AG09319 (cell line): ENCODE measurements at regions not wholly inside any gene's neighbourhood (a gene's known extent, or its start where the extent isn't known, plus 50 kb on each side); places are given as distances from the start of the nearest gene placed in this dataset.

Experiments
- DNase-seq: peaks from one replicate; pipeline ENCODE4 v3.0.0-alpha.2; 2010; ENCODE audit warnings: low read depth; ENCODE audit errors: extremely low read depth
- TF ChIP-seq, protein P1 (sequence below): IDR thresholded peaks from 2 replicates; pipeline ENCODE4 v1.5.1; 2011; ENCODE audit warnings: low read depth, mild to moderate bottlenecking, inconsistent platforms, low read length, moderate library complexity

DNA sequence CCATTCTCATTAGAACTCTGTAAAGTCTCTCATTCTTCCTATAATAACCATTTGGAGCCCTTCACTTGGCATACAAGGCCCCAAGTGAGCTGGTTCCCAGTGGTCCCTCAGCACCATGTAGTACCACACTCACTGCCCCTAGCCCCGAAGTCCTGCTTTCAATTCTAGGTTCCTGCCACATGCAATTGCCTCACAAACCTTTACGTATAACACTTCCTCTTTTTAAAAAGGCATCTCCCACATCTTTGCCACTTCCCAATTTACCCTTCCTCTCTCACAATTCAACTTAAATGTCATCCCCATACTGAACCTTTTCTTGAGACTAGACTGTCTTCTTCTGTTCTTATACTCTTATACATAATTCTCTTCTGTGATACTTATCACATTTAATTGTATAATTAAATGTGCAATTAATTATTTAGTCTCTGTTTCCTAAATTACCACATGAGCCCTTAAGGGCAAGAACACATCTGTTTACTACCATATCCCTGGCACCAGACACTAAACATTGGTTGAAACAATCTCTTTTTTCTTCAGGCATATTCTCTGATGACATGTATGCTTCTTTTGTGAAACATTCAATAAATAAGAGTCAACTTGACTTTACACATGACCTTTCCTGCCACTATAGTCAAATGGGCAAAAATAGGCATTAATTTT lies 304.0 kb downstream of the SPRY2 start:
- TF ChIP-seq, protein P1, sequence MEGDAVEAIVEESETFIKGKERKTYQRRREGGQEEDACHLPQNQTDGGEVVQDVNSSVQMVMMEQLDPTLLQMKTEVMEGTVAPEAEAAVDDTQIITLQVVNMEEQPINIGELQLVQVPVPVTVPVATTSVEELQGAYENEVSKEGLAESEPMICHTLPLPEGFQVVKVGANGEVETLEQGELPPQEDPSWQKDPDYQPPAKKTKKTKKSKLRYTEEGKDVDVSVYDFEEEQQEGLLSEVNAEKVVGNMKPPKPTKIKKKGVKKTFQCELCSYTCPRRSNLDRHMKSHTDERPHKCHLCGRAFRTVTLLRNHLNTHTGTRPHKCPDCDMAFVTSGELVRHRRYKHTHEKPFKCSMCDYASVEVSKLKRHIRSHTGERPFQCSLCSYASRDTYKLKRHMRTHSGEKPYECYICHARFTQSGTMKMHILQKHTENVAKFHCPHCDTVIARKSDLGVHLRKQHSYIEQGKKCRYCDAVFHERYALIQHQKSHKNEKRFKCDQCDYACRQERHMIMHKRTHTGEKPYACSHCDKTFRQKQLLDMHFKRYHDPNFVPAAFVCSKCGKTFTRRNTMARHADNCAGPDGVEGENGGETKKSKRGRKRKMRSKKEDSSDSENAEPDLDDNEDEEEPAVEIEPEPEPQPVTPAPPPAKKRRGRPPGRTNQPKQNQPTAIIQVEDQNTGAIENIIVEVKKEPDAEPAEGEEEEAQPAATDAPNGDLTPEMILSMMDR, result no peak
- DNase-seq, result no peak

DNA sequence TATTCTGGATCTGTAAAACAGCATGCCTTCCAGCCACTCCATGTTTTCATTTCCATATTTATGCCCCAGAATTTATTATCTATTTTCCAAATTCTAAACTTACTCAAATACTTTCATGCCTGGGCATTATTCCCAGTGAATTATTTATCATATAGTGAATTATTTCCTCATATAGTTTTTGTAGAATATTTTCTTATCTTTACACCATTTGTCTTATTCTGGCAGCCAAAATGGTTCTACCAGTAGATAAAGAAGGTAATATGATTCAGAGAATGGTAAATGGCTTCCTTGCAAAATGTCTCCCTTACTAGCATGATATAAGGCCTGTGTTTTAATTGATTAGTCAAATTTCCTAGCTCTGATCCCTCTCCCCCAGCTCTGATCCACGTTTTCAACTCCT lies 305.8 kb downstream of the SPRY2 start:
- TF ChIP-seq, protein P1, result no peak
- no peak for DNase-seq

DNA sequence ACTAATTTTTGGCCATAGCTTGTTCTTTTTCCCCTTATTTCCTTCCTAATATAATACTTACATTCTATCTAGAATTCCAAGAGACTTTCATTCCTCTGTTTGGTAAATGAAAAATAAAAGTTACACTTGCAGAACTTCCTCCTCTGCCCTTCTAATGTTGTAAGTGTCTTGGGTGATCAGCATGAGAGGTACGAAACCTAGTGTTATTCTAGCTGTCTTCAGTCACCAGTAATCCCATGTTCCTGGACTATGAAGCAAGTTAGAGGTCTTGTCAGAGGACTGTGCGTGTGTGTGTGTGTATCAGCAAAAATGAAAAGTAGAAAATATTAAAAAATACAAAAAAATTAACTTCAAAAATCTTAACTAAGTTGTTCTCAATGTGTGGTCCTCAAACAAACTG lies 307.0 kb downstream of the SPRY2 start:
- DNase-seq, result no peak
- TF ChIP-seq, protein P1, result no peak

DNA sequence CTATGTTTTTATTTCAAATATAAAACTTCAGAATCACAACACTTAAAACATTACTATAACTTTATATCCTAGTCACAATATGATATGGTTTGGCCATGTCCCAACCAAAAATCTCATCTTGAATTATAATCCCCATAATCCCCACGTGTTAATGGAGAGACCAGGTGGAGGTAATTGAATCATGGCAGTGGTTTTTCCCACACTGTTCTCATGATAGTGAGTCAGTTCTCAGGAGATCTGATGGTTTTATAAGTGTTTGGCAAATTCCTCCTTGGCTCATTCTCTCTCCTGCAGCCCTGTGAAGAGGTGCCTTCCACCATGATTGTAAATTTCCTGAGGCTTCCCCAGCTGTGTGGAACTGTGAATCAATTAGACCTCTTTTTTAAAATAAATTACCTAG lies 307.6 kb downstream of the SPRY2 start:
- TF ChIP-seq, protein P1, result no peak
- DNase-seq, result no peak

DNA sequence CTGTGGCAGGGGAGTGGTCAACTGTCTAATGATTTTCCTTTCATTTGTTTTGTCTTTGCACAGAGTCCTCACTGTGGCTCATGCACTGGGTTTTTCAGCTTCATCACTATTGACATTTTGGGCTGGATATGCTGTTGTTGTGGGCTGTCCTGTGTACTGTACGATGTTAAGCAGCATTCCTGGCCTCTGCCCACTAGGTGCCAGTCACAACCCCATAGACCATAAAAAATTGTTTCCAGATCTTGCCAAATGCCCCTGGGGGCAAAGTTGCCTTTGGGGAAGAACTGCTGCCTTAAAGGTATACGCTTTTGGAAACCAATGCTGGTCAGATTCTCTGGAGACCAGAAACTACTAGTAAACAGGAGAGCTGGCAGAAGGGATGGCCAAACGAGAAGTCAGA lies 310.4 kb downstream of the SPRY2 start:
- no peak for DNase-seq
- TF ChIP-seq, protein P1, result peak; percentile 16

DNA sequence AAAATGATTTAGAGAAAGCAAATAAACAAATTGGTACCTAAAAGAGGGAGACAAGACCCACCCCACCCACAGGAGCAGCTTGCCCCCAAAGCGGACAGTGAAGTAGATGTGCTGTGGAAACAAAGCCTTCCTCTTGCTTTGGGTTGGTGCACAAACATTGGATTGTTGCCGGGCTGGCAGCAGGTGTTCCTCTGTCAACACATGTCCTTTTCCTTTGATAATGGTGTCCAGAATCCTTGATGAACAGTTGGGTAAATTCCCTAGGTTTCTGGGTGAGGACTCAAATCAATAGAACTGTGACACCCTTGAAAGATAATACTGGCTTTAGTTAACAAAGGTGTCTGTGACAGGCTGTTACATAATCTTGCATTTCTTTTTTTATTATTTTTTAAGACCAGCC lies 311.8 kb downstream of the SPRY2 start:
- DNase-seq, result no peak
- TF ChIP-seq, protein P1, result no peak

DNA sequence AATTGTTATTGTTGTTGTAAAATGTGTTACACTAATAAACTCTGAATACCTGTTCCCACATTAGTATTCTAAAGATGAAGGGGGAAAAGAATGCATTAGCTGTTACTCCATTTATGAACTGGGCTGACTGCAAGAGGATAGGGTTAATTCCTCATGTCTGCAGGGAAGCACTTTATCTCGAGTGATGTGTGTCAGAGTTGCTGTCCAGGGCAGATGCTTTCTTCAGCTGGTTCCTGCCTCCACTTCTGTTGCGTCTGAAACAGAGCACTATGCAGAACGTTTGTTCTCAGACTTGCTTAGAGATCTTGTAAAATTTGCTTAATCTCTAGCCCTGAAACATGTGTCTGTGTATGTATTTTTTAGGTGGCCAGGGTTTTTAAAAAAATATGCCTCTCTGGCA lies 318.8 kb downstream of the SPRY2 start:
- no peak for DNase-seq
- TF ChIP-seq, protein P1, result no peak
